IMR-90 (cell line): ENCODE measurements at regions not wholly inside any gene's neighbourhood (a gene's known extent, or its start where the extent isn't known, plus 50 kb on each side); places are given as distances from the start of the nearest gene placed in this dataset.

Experiments used
- ATAC-seq: fragments of 200-7000 bp; cut with Tn5 transposase; 2 replicates; pipeline ENCODE4 v1.9.1; 2020; ENCODE audit warnings: low read depth, mild to moderate bottlenecking, moderate library complexity
- BruUV-seq: library from RNA; stranded (reverse); fragments of 400-500 nt; replicated peaks from 2 replicates; lab custom pipeline; 2021; lab: Mats Ljungman, UMichigan
- CTCF ChIA-PET: fragments of 300-600 bp; formaldehyde crosslinking; extraction: SDS; loops from one replicate; lab custom pipeline; 2021; ENCODE audit warnings: antibody characterized with exemption; lab: Yijun Ruan, JAX
- POLR2A ChIA-PET: fragments of 300-600 bp; sonication (Branson Sonifier 250); formaldehyde crosslinking; loops from one replicate; lab custom pipeline; 2022; ENCODE audit warnings: antibody characterized with exemption; ENCODE audit not compliant: unreplicated experiment; lab: Charles Lee
- DNase-seq: peaks from one replicate; pipeline ENCODE4 v3.0.0; 2013
- H2AFZ ChIP-seq: replicated peaks from 2 replicates; pipeline ENCODE3; 2013; ENCODE audit warnings: low read length, mild to moderate bottlenecking; ENCODE audit not compliant: poor library complexity
- H2AK5ac ChIP-seq: 2 replicates; pipeline ENCODE4 v1.6.1; 2013; ENCODE audit warnings: low read depth, low read length, inconsistent platforms
- H2AK9ac ChIP-seq: replicated peaks from 2 replicates; pipeline ENCODE3; 2013; ENCODE audit warnings: mild to moderate bottlenecking, low read depth, low read length, moderate library complexity; ENCODE audit not compliant: poor library complexity
- H2BK120ac ChIP-seq: 2 replicates; pipeline ENCODE4 v1.6.1; 2013; ENCODE audit warnings: low read depth, low read length, inconsistent platforms
- H2BK15ac ChIP-seq: 3 replicates; pipeline ENCODE4 v1.6.1; 2013; ENCODE audit warnings: low read depth, low read length, inconsistent platforms
- H2BK20ac ChIP-seq: 2 replicates; pipeline ENCODE4 v1.6.1; 2013; ENCODE audit warnings: low read depth, mild to moderate bottlenecking, inconsistent platforms, low read length, moderate library complexity
- H2BK5ac ChIP-seq: 2 replicates; pipeline ENCODE4 v1.6.1; 2013; ENCODE audit warnings: mild to moderate bottlenecking, low read depth, low read length, inconsistent platforms; ENCODE audit not compliant: poor library complexity, severe bottlenecking
- H3K14ac ChIP-seq: replicated peaks from 2 replicates; pipeline ENCODE4 v1.6.1; 2013; ENCODE audit warnings: low read depth, low read length, inconsistent platforms
- H3K18ac ChIP-seq: 2 replicates; pipeline ENCODE4 v1.6.1; 2013; ENCODE audit warnings: low read depth, low read length, control low read depth
- H3K23ac ChIP-seq: 2 replicates; pipeline ENCODE4 v1.6.1; 2013; ENCODE audit warnings: low read depth, low read length, inconsistent platforms
- H3K27ac ChIP-seq: 2 replicates; pipeline ENCODE4 v1.5.1; 2013; ENCODE audit warnings: mild to moderate bottlenecking, control low read depth, low read length; ENCODE audit not compliant: insufficient read depth
- H3K27me3 ChIP-seq: 2 replicates; pipeline ENCODE4 v1.6.1; 2013; ENCODE audit warnings: low read length; ENCODE audit not compliant: control insufficient read depth, insufficient read depth
- H3K36me3 ChIP-seq: 2 replicates; pipeline ENCODE4 v1.6.1; 2013; ENCODE audit warnings: low read length, mixed read lengths; ENCODE audit not compliant: control insufficient read depth, insufficient read depth
- H3K4ac ChIP-seq: 2 replicates; pipeline ENCODE4 v1.6.1; 2013; ENCODE audit warnings: low read depth, low read length, inconsistent platforms
- H3K4me1 ChIP-seq: 2 replicates; pipeline ENCODE4 v1.6.1; 2013; ENCODE audit warnings: low read length, mixed read lengths; ENCODE audit not compliant: control insufficient read depth, insufficient read depth
- H3K4me2 ChIP-seq: 2 replicates; pipeline ENCODE4 v1.6.1; 2013; ENCODE audit warnings: low read depth, mild to moderate bottlenecking, control low read depth, low read length, moderate library complexity
- H3K4me3 ChIP-seq: 2 replicates; pipeline ENCODE4 v1.5.1; 2013; ENCODE audit warnings: low read depth, mild to moderate bottlenecking, control low read depth, low read length, moderate library complexity; ENCODE audit not compliant: insufficient read depth
- H3K56ac ChIP-seq: 2 replicates; pipeline ENCODE4 v1.6.1; 2013; ENCODE audit warnings: low read length, inconsistent platforms; ENCODE audit not compliant: insufficient read depth; ENCODE audit errors: extremely low read depth
- H3K79me1 ChIP-seq, 2 experiments: 2 replicates each; pipeline ENCODE4 v1.6.1; 2013; ENCODE audit warnings: low read length in 2 of 2, inconsistent platforms in 1 of 2, low read depth in 1 of 2
- H3K9ac ChIP-seq: 2 replicates; pipeline ENCODE4 v1.6.1; 2013; ENCODE audit warnings: low read depth, low read length, control low read depth
- H3K9me1 ChIP-seq: 2 replicates; pipeline ENCODE4 v1.6.1; 2013; ENCODE audit warnings: low read length, inconsistent platforms; ENCODE audit not compliant: insufficient read depth
- H3K9me3 ChIP-seq: 2 replicates; pipeline ENCODE4 v1.6.1; 2013; ENCODE audit warnings: low read length; ENCODE audit not compliant: control insufficient read depth, insufficient read depth
- H4K20me1 ChIP-seq: 2 replicates; pipeline ENCODE4 v1.6.1; 2013; ENCODE audit warnings: low read length, inconsistent platforms; ENCODE audit not compliant: insufficient read depth
- H4K5ac ChIP-seq: 2 replicates; pipeline ENCODE4 v1.6.1; 2013; ENCODE audit warnings: mild to moderate bottlenecking, low read depth, low read length, control low read depth
- H4K8ac ChIP-seq, 2 experiments: 2 replicates each; pipeline ENCODE4 v1.6.1; 2013; ENCODE audit warnings: low read depth in 2 of 2, low read length in 2 of 2, control low read depth in 1 of 2, inconsistent platforms in 1 of 2
- H4K91ac ChIP-seq: 2 replicates; pipeline ENCODE4 v1.6.1; 2013; ENCODE audit warnings: low read depth, low read length, inconsistent platforms; ENCODE audit not compliant: insufficient read depth
- BHLHE40 ChIP-seq: fragments of 150-350 bp; IDR thresholded peaks from 2 replicates; pipeline ENCODE4 v1.6.1; 2016; ENCODE audit warnings: mild to moderate bottlenecking, low read depth, low read length
- CEBPB ChIP-seq: IDR thresholded peaks from 2 replicates; pipeline ENCODE4 v1.6.1; 2012; ENCODE audit warnings: low read depth, low read length, improper control_type of control experiment
- CHD1 ChIP-seq: IDR thresholded peaks from 2 replicates; pipeline ENCODE4 v1.6.1; 2012; ENCODE audit warnings: low read depth, low read length, improper control_type of control experiment
- CTCF ChIP-seq: conservative IDR thresholded peaks from 2 replicates; pipeline ENCODE4 v1.5.1; 2012; ENCODE audit warnings: mild to moderate bottlenecking, low read depth, low read length, improper control_type of control experiment
- ELK1 ChIP-seq: fragments of 150-350 bp; IDR thresholded peaks from 2 replicates; pipeline ENCODE4 v1.6.1; 2016; ENCODE audit warnings: low read depth, mild to moderate bottlenecking, low read length, moderate library complexity, borderline replicate concordance
- FOS ChIP-seq: fragments of 150-350 bp; IDR thresholded peaks from 2 replicates; pipeline ENCODE4 v1.6.1; 2016; ENCODE audit warnings: low read depth, low read length
- MAFK ChIP-seq: IDR thresholded peaks from 2 replicates; pipeline ENCODE4 v1.6.1; 2012; ENCODE audit warnings: low read depth, low read length, improper control_type of control experiment
- MAZ ChIP-seq: IDR thresholded peaks from 2 replicates; pipeline ENCODE4 v1.6.1; 2012; ENCODE audit warnings: low read depth, mild to moderate bottlenecking, low read length, improper control_type of control experiment, moderate library complexity, borderline replicate concordance
- MXI1 ChIP-seq: IDR thresholded peaks from 2 replicates; pipeline ENCODE4 v1.6.1; 2012; ENCODE audit warnings: low read depth, mild to moderate bottlenecking, low read length, moderate library complexity, borderline replicate concordance
- NFE2L2 ChIP-seq: fragments of 150-350 bp; IDR thresholded peaks from 2 replicates; pipeline ENCODE4 v1.6.1; 2016; ENCODE audit warnings: low read depth, mild to moderate bottlenecking, low read length
- POLR2A ChIP-seq: IDR thresholded peaks from 2 replicates; pipeline ENCODE4 v1.6.1; 2012; ENCODE audit warnings: mild to moderate bottlenecking, low read depth, low read length
- RAD21 ChIP-seq: IDR thresholded peaks from 2 replicates; pipeline ENCODE4 v1.6.1; 2012; ENCODE audit warnings: low read length, improper control_type of control experiment
- RCOR1 ChIP-seq: IDR thresholded peaks from 2 replicates; pipeline ENCODE4 v1.6.1; 2012; ENCODE audit warnings: mild to moderate bottlenecking, low read length, improper control_type of control experiment; ENCODE audit not compliant: insufficient replicate concordance
- RFX5 ChIP-seq: IDR thresholded peaks from 2 replicates; pipeline ENCODE4 v1.8.0; 2012; ENCODE audit warnings: low read depth, mild to moderate bottlenecking, low read length, moderate library complexity
- SMC3 ChIP-seq: fragments of 150-350 bp; IDR thresholded peaks from 2 replicates; pipeline ENCODE4 v1.6.1; 2016; ENCODE audit warnings: low read depth, mild to moderate bottlenecking, antibody characterized with exemption, low read length, moderate library complexity
- USF2 ChIP-seq: fragments of 150-350 bp; IDR thresholded peaks from 2 replicates; pipeline ENCODE4 v1.6.1; 2017; ENCODE audit warnings: mild to moderate bottlenecking, antibody characterized with exemption, low read length, low read depth
- WGBS, 2 experiments: methylation state at CpG; one replicate each; pipeline versions ENCODE4 v1.1.5 to v1.1.7; 2013; ENCODE audit warnings: missing lambda C conversion rate in 2 of 2; ENCODE audit not compliant: insufficient read length in 1 of 2; ENCODE audit errors: extremely low coverage in 2 of 2; 5-methylcytosine and 5-hydroxymethylcytosine counted together
- dilution Hi-C: fragments of 300-500 bp; cut with HindIII; formaldehyde crosslinking; loops from one replicate; pipeline ENCODE4 v1.14.3; 2018; ENCODE audit warnings: low sequenced_read_pairs; ENCODE audit not compliant: unreplicated experiment
- in situ Hi-C: fragments of 300-500 bp; cut with MboI; formaldehyde crosslinking; loops from 3 replicates; pipeline ENCODE4 v1.14.3; 2019; ENCODE audit warnings: low sequenced_read_pairs, inconsistent platforms, mixed read lengths
- intact Hi-C: fragments of 100-400 bp; cut with micrococcal nuclease; formaldehyde crosslinking; loops from 2 replicates; pipeline ENCODE4 v1.10.0; 2022

- H3K4me1 ChIP-seq = no peaks in the 10 kb centered on the region
- DNase-seq (no peak), ATAC-seq (no peak)
- H3K9ac ChIP-seq = no peak overlapping the region
- no peak overlapping the region for H2BK5ac ChIP-seq
- no peak overlapping the region for H2AK9ac ChIP-seq
- H3K36me3 ChIP-seq = no peaks in the 10 kb centered on the region
- H2AK5ac ChIP-seq = no peak overlapping the region
- no peak overlapping the region for H4K5ac ChIP-seq
- H3K27me3 ChIP-seq = peaks cover 38% of the 10 kb centered on the region
- H3K56ac ChIP-seq = no peak overlapping the region
- ChIA-PET POLR2A (interaction anchor here (0.6 kb wide), 1 partner anchor 208 kb away, joined by 4 read pairs; no protein-coding TSS in a partner anchor), CTCF (no interaction called here)
- H3K23ac ChIP-seq = no peak overlapping the region
- no peaks in the 10 kb centered on the region for H3K79me1 ChIP-seq
- H3K9me1 ChIP-seq = no peaks in the 10 kb centered on the region
- no peak overlapping the region for H3K4ac ChIP-seq
- no CpG with 5 or more reads among the region's 2 CpGs for WGBS, 2 experiments
- no peak overlapping the region for H3K4me2 ChIP-seq
- no peak overlapping the region for H4K91ac ChIP-seq
- no peak overlapping the region for H2AFZ ChIP-seq
- H4K8ac ChIP-seq = no peak overlapping the region
- no peak overlapping the region for H3K18ac ChIP-seq
- intact Hi-C loops (no loop called here), dilution Hi-C loops (no loop called here), in situ Hi-C loops (no loop called here)
- H2BK15ac ChIP-seq = no peak overlapping the region
- no peak overlapping the region for H3K4me3 ChIP-seq
- H3K9me3 ChIP-seq = no peaks in the 10 kb centered on the region
- H2BK20ac ChIP-seq = no peak overlapping the region
- TF ChIP-seq RAD21 (no peak), USF2 (no peak), BHLHE40 (no peak), CHD1 (no peak), MXI1 (no peak), CTCF (no peak), FOS (no peak), CEBPB (no peak), MAFK (no peak), SMC3 (no peak), MAZ (no peak), RCOR1 (no peak), POLR2A (no peak), RFX5 (no peak), ELK1 (no peak), NFE2L2 (no peak)
- no peak overlapping the region for H3K27ac ChIP-seq
- H2BK120ac ChIP-seq = no peak overlapping the region
- H4K20me1 ChIP-seq = no peaks in the 10 kb centered on the region
- H3K14ac ChIP-seq = no peak overlapping the region
- BruUV-seq = no TSS peak
Measured at GRCh38 chr3:193992425-193993037, 143.4 kb upstream of the HES1 start.
